ENCODE measurements at regions not wholly inside any gene's neighbourhood (a gene's known extent, or its start where the extent isn't known, plus 50 kb on each side); places are given as distances from the start of the nearest gene placed in this dataset.

GRCh38 chr22:48944751-48945620, 882.7 kb downstream of the BRD1 start (continued):
- TF ChIP-seq ZNF462 (CRISPR knock-in tag; IDR thresholded peaks at IDR 0.05) = no peak

- Mint-ChIP-seq H3K36me3 (ENCODE audit: low read depth) (no peaks in the 10 kb centered on the region), H3K9me3 (no peaks in the 10 kb centered on the region; the same call in 2 of the 3 replicates), H3K4me1 (no peaks in the 10 kb centered on the region), H3K27ac (no peak overlapping the region), H3K27me3 (ENCODE audit: insufficient read depth, low read depth, poor library complexity) (peaks cover 5% of the 10 kb centered on the region), H3K4me3 (no peak overlapping the region)
- Histone ChIP-seq H3K4me3 (no peak overlapping the region), H3K79me2 (replicated peaks; ENCODE audit: insufficient read depth) (no peaks in the 10 kb centered on the region), H3K4me1 (ENCODE audit: insufficient read depth) (no peaks in the 10 kb centered on the region), H2AFZ (no peak overlapping the region), H3K36me3 (ENCODE audit: insufficient read depth) (no peaks in the 10 kb centered on the region), H3K4me2 (no peak overlapping the region), H3K27ac (ENCODE audit: low read depth) (no peak overlapping the region), H3F3A (replicated peaks; ENCODE audit: low read depth) (no peaks in the 10 kb centered on the region), H3K9me2 (ENCODE audit: insufficient read depth) (no peaks in the 10 kb centered on the region), H4K20me1 (replicated peaks; ENCODE audit: insufficient read depth) (no peaks in the 10 kb centered on the region), H3K27me3 (ENCODE audit: insufficient read depth) (no peaks in the 10 kb centered on the region)
- ATAC-seq = no peak
- no peak for DNase-seq (ENCODE audit: low spot score)
- TF ChIP-seq ZNF462 (CRISPR knock-in tag; IDR thresholded peaks at IDR 0.05) = no peak
- TF ChIP-seq STAT1 (IDR thresholded peaks at IDR 0.05; ENCODE audit: unreplicated experiment) = no peak
- TF ChIP-seq CREB1 (CRISPR knock-in tag; IDR thresholded peaks at IDR 0.05; ENCODE audit: low read depth) = no peak
- TF ChIP-seq NANOG (IDR thresholded peaks at IDR 0.05; ENCODE audit: borderline replicate concordance) = no peak
- TF ChIP-seq POLR2AphosphoS5 (IDR thresholded peaks at IDR 0.05; ENCODE audit: low read depth) = no peak
Observed at GRCh38 chr22:48944433-48944750, 883.3 kb downstream of the BRD1 start.

Measured in GM23338 (cell line).